Fibroblast of skin of back (primary cell): ENCODE measurements at regions not wholly inside any gene's neighbourhood (a gene's known extent, or its start where the extent isn't known, plus 50 kb on each side); places are given as distances from the start of the nearest gene placed in this dataset.
"Not testable (repeated sequence)": the region's sequence is repeated elsewhere in the genome, so short reads cannot be mapped to it uniquely, and the experiment has no call there.

ENCODE experiments used
- DNase-seq: peaks from one replicate; pipeline ENCODE4 v3.0.0-alpha.2; 2013

DNA sequence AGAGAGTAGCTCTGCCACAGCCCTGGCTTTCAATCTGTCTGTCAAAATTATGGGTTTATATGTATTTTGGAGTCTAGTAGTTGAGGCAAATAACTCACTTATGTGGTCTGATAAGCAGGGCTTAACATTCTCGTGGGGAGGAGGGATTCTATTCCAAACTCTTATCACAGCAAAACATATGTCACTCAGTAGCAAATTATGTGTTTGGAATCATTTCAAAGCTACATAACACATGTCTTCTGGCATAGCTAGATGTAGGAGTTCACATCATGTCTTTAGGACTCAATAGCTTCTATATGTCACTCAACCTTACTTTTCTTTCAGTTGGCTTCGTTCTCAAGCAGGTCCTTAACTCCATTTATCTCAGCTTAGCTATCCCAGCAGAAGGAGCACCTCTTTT is 144.5 kb upstream of the SEMA6A start:
- no peak for DNase-seq

DNA sequence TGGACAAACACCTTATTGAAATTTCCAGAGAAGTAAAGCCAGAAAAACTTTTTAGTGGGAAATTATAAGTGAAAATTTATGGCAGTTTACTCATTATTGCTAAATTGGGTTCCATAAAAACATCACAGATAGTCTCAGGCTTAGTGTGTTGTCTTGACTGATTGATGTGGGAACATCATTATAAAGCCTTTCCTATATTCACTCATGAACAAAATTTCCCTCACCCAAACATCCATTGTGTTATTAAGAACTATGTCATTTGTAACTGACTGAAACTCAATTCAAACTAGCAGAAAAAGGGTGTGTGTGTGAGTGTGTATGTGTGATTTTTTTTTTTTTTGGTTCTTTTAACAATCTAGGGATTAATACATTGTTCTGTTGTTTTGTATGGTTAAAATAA is 143.7 kb upstream of the SEMA6A start:
- no peak for DNase-seq

- no peak for DNase-seq
Measured at GRCh38 chr5:116709082-116709481, 134.5 kb upstream of the SEMA6A start.

GRCh38 chr5:116705121-116705519 is 130.5 kb upstream of the SEMA6A start:
- DNase-seq = not testable (repeated sequence)

GRCh38 chr5:116703941-116704340 is 129.3 kb upstream of the SEMA6A start:
- DNase-seq = no peak

- DNase-seq = no peak
Measured at GRCh38 chr5:116703328-116703727, 128.7 kb upstream of the SEMA6A start.

- DNase-seq = no peak
Measured at GRCh38 chr5:116702776-116703175, 128.2 kb upstream of the SEMA6A start.

DNA sequence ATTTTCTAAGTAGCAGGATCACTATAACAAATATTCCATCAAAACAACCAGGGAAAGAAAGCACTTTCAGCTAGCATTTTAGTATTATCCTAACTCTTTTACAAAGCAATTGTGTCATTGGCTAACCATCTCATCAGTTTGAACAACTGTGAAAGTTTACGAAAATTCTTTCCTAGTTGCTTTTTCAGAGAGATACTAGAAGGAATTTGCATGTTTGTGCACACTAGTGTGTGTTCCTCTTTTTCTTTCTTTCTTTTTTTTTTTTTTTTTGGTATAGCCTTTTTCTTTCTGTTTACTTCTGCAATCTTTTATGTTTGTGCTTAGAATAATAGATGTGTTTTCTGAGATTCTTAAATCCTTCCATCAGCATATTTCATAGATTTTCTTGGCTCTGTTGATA is 124.7 kb upstream of the SEMA6A start:
- no peak for DNase-seq

DNA sequence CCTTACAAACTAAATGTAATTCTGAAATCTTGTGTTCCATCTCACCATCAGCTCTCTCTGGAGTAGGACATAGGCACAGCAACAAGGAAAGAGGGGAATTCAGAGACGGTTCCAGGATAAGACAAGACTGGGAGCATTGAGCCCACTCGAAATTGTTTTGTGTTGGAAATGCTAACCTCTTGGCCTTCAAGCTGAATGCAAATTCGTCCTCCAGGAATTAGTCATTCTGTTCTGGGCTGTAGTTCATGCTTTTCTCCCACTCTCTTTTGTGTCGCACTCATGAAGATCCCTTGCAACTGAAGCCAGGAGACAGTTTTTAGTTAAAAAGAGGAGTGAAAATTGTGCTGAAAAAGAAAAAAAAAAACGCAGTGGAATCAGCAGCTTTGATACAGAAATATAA is 121.7 kb upstream of the SEMA6A start:
- DNase-seq = no peak

DNA sequence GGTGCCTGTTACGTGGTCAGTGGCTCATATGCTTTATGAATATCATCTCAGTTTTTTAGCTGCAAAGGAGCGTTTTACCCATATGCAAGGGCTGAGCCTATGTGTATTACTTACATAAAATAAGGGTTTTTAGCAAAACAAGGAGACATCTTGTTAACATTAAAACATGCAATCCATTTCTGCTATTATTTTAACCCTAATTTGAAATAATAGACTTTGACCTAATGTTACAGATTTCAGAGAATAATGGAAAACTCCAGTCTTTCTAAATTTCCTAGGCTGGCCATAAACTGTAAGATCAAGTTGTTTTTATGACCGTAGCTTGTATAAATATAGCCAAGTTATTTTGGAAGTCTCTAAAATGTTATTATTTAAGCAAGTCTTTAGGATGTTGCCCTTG is 121.1 kb upstream of the SEMA6A start:
- no peak for DNase-seq

DNA sequence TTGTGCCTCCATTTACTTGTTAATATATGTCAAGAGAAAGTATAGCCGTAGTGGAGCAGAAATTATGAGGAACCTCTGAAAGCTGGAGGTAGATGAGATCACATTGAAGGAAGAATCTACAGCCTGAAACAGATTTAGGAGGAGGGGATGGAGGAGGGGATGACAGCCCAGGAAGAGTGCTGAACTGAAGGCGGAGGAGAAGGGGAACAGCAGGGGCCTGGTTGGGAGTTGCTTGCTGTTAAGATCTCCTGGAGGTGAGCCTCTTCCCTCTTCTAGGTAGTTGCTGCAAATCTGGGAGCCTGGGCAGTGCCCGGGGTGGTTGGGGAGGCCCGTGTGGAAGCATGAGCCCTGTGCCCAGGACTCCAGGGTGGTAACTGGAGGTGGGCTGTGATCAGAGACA is 111.8 kb upstream of the SEMA6A start:
- DNase-seq = no peak

DNA sequence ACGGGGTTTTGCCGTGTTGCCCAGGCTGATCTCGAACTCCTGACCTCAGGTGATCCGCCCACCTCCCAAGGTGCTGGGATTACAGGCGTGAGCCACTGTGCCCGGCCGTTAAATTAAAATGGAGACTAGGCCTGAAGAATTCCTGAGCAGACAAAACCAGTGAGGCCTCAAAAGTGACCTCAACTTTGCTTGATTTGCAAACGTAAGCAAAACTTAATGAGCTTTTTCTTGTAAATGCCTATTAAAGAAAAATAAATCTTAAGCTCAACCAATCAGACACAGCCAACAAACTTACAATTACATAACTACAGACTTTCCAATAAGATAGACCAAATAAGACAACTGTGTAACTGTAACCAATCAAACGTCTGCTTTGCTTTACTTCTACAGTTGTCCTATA is 111.3 kb upstream of the SEMA6A start:
- DNase-seq = no peak

DNA sequence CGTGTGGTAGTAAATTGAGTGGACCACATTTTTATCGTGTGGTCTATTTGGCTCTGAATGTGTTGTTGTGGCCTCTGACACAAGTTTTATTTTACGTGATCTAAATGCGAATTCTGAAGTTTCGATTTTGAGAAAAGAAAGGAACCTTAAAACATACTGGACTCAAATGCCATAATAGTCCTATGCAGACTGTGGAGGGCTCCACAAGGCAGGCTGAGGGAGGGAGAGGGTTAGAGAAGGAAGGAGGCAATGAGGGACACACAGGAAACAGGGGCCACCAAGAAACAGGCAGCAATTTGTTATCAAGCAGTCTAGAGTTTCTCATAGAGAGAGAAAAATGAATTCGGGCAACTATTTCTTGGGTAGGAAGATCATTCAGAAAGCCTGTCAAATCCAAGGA is 110.4 kb upstream of the SEMA6A start:
- DNase-seq = no peak

DNA sequence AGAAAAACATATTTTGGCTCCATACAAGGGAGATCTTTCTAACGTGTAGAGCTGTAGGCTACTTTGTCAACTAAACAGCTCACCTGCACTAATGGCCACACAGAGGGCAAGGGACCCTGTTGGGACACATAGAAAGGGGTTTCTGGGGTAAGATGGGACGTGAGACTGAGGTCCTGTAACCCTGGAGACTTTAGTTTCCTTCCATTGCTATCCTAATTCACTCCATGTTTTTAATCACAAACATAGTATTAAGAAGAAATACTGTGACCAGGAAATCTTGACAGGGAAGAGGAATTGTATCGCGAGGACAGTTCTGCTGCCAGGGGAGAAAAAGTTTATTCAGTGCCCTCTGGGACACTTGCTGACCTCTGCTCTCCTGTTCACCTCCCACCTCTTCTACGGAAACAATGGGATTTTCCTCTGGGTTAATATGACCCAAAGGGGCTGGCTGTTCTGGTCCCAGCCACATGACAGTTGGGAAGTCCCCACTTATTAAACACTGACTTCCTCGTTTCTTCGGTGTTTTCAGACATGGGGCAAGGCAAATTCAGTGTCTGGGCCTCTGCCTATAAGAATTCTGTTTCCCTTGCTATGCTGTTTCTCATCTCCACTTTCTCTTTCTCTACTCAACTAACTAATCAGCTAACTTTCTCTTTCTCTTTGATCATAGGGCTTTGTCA is 106.9 kb upstream of the SEMA6A start:
- DNase-seq = no peak

- no peak for DNase-seq
Measured at GRCh38 chr5:116675626-116675910, 100.9 kb upstream of the SEMA6A start.

GRCh38 chr5:116674881-116675625 is 100.4 kb upstream of the SEMA6A start:
- no peak for DNase-seq

- no peak for DNase-seq
Measured at GRCh38 chr5:116673453-116673852, 98.8 kb upstream of the SEMA6A start.

DNA sequence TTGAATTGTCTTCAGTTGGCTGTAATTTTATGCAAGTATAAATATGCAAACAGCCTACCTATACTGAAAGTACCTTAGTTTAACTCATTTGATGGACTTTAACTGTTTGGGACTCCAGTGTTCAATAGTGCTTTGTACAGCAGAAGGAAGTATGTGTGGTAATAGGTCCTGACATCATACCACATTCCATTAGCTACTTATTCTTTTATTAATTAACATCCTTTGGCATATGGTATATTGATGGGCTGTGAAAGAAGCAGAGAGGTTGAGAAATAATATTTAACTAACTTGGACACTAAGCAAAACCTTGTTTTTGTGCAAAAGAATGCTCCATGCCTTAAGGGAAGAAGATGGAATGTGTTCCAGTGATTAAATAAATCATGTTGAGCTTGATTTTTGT is 97.6 kb upstream of the SEMA6A start:
- no peak for DNase-seq

- no peak for DNase-seq
Measured at GRCh38 chr5:116671211-116671736, 96.7 kb upstream of the SEMA6A start.

GRCh38 chr5:116669261-116670031 is 94.8 kb upstream of the SEMA6A start:
- no peak for DNase-seq

DNA sequence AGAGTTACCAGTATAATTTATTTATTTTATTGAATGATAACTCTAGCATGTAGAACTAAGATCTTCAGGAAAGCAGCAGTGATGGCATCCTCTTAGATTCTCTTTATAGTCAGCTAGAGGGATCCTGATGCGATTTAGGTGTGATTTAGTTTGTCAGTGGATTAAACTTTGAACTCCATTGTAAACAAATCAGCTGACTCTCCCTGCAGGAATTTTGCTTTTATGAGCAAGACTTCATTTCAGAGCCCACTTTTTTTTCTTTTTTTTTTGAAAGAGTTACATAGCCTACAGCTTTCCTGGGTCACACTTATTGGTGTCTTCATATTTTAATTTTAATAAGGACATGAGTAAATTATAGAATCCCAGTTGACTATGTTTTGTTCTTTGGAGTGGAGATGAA is 93.8 kb upstream of the SEMA6A start:
- DNase-seq = no peak

DNA sequence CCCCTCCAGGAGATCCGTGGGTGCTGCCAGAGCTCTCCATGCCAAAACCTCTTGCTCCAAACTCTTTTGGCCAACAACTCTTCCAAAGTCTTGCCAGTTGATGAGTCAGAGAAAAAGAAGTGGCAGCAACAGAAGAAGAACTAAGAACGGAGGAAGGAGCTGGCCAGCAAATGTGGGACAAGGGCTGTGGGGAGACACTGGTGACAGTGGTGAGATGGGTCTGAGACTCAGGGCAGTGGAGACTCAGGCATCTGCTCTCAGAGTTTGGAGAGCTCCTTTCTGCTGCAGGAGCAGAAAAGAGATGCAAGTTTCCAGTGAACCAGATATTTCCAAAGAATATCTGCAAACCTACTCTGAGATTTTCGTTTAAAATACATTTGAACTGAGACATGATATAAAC is 92.3 kb upstream of the SEMA6A start:
- DNase-seq = no peak

DNA sequence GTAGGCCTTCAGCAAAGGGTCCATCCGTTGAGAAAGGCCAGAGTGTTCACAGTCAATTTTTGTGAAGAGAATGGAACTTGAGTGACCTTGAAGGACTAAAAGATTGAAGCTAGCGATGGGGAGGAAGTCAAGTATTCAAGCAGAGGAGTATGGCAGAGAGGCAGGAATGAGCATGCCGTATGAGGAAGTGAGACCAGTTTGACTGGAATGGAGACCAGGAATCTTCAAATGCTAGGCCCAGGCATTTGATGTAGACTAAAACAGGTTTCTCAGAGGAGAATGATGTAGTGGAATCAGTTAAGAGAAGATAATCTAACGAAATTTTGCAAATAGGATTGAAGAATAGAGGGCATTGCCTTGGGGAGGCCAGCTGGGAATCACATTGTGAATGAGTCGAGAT is 90.4 kb upstream of the SEMA6A start:
- no peak for DNase-seq

DNA sequence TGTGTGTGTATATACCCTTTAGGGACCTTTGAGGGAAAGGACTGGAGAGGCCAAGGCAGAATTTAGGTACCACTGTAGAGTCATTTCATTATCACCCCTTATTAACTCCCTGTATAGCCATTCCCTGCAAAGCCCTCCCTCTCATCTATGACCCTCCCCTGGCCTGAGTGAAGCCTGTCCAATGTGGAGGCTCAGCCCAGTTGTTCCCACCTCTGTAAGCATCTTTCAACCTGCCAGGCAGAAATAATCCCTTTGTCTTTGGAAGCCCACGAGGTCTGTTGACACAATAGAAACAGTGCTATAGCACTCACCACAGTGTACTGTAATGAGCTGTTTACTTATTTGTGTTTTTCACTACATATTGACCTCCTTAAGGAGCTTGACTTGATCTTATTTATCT is 88.5 kb upstream of the SEMA6A start:
- no peak for DNase-seq
